GM12878 (cell line): ENCODE measurements at regions not wholly inside any gene's neighbourhood (a gene's known extent, or its start where the extent isn't known, plus 50 kb on each side); places are given as distances from the start of the nearest gene placed in this dataset.

Experiments used
- EP300 ChIP-seq, 2 experiments: fragments of 150-350 bp in 1 of 2; IDR thresholded peaks; 2 replicates each; pipeline ENCODE4 v1.6.1; 2011 to 2012; ENCODE audit warnings: low read depth in 2 of 2, low read length in 2 of 2, borderline replicate concordance in 1 of 2, improper control_type of control experiment in 1 of 2, inconsistent platforms in 1 of 2; ENCODE audit not compliant: control insufficient read depth in 1 of 2
- FOS ChIP-seq: IDR thresholded peaks from 3 replicates; pipeline ENCODE4 v1.6.1; 2011; ENCODE audit warnings: borderline replicate concordance; ENCODE audit not compliant: insufficient read length; ENCODE audit errors: extremely low read depth
- POLR2AphosphoS2 ChIP-seq: IDR thresholded peaks from 2 replicates; pipeline ENCODE4 v1.6.1; 2011; ENCODE audit warnings: low read depth, mild to moderate bottlenecking, low read length, improper control_type of control experiment, moderate library complexity
- TCF3 ChIP-seq: IDR thresholded peaks from 2 replicates; pipeline ENCODE4 v1.6.1; 2012; ENCODE audit warnings: low read depth, mild to moderate bottlenecking, low read length, borderline replicate concordance; ENCODE audit not compliant: insufficient read depth
- TF ChIP-seq, protein P1 (sequence below): fragments of 450-650 bp; IDR thresholded peaks from 2 replicates; pipeline ENCODE4 v1.6.1; 2017; ENCODE audit warnings: mild to moderate bottlenecking

DNA sequence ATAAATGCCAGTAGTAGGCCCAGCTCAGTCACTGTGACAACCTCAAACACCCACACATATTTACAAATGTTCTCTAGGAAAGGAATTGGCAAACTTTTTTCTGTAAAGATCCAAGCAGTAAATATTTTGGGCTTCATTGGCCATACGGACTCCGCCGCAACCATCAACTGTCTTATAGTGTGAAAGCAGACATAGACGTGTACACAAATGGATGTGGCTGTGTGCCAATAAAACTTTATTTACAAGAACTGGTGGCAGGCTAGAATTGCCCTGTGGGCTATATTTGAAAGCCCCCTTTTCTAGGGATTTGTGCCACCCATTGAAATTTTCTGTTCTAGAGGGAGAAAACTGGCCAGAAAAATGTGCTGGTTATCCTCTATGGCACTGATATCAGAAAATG is 683.8 kb upstream of the EEF2KMT start:
- TF ChIP-seq FOS (no peak), TCF3 (no peak), EP300 (IDR thresholded peaks at IDR 0.05; ENCODE audit: borderline replicate concordance in 1 of 2, control insufficient read depth in 1 of 2, low read depth in 2 of 2, low read length in 2 of 2) (no peak), POLR2AphosphoS2 (no peak)
- TF ChIP-seq, protein P1, sequence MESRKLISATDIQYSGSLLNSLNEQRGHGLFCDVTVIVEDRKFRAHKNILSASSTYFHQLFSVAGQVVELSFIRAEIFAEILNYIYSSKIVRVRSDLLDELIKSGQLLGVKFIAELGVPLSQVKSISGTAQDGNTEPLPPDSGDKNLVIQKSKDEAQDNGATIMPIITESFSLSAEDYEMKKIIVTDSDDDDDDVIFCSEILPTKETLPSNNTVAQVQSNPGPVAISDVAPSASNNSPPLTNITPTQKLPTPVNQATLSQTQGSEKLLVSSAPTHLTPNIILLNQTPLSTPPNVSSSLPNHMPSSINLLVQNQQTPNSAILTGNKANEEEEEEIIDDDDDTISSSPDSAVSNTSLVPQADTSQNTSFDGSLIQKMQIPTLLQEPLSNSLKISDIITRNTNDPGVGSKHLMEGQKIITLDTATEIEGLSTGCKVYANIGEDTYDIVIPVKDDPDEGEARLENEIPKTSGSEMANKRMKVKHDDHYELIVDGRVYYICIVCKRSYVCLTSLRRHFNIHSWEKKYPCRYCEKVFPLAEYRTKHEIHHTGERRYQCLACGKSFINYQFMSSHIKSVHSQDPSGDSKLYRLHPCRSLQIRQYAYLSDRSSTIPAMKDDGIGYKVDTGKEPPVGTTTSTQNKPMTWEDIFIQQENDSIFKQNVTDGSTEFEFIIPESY = no peak
